ENCODE measurements at regions not wholly inside any gene's neighbourhood (a gene's known extent, or its start where the extent isn't known, plus 50 kb on each side); places are given as distances from the start of the nearest gene placed in this dataset.
"Not testable (repeated sequence)": the region's sequence is repeated elsewhere in the genome, so short reads cannot be mapped to it uniquely, and the experiment has no call there.

DNA sequence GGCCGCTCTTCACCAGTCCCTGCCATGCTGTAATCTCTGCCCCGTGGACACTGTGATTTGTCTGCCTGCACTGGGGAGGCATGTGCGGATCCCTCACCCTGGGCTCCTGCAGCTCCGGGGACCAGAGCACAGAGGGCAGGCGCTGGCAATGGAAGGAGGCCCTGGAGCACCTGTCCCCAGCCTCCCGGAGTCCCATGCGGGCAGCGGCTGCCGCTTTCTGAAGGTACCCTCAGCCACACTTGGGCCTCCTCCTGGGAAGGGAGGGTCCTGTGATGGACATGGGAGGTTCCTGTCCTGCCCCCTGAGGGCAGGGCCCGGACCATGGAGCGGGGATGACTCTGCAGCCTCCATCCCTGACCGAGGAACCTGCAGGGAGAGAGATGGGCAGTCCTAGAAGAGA lies 297.4 kb upstream of the SFSWAP start:
- no peak for DNase-seq (ENCODE audit: low read depth, low spot score)

DNA sequence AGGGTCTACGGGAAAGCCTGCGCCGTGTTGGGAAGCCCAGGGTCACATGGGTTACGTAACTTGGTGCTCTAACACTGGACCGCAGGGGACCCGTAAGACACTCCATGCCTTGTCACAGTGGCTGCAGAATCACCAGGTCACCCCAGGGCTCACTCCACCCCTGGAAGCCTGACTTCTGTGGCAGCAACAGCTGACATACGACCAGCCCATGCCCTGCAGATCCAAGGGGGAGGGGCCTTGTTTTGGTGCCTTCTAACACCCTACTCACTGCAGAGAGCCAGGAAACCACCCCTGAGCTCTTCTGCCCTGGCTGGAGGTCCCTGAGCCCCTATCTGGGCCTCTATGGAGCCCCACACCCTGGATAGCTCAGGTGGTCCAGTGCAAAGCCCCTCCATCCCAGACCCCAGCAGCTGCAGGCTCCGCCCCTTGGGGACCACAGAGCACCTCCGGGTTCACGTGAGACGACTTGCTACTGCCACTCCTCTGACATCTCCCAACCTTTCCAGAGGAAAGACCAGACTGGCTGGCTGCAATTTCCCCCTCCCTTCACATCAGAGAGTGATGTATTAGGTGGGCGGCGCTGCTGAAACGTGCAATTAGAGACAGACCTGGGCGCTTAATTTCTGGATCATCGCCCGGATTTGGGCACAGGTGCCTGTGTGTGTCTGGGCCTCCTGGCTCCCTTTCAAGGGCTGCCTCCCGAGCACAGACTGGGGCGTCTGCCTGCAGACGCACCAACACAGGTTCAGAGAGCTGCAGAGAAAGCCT lies 296.6 kb upstream of the SFSWAP start:
- DNase-seq (ENCODE audit: low read depth, low spot score): not testable (repeated sequence)

DNA sequence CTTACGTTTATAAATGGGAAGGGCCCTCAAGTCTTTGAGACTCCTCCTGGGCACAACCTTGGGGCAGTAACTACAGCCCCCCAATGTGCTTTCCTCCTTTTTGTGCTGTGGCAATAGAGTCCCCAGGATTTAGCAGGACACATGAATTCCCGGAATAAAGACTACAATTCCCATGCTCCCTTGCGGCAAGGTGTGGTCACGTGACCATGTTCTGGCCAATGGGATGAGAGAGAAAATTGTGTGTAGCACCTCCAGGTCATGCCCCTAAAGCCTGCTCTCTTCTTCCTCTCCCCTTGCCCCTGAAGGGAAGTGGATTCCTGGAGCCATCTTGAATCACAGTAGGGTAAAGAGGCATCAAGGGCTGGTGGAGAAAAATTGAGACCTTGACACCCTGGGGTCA lies 295.1 kb upstream of the SFSWAP start:
- no peak for DNase-seq (ENCODE audit: low read depth, low spot score)

DNA sequence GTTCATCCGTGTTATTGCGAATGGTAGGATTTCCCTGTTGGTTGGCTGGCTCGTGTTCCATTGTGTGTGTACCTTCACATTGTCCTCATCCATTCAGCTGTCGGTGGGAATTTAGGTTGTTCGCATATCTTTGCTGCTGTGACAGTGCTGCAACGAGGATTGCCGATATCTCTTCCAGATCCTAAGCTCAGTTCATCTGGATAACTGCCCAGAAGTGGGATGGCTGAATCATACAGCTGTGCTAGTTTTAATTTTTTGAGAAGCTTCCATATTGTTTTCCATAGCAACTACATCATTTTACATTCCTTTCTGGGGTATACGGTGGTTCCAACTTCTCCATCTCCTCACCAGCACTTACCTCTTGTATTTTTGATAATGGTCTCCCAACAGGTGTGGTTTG lies 292.8 kb upstream of the SFSWAP start:
- no peak for DNase-seq (ENCODE audit: low read depth, low spot score)

DNA sequence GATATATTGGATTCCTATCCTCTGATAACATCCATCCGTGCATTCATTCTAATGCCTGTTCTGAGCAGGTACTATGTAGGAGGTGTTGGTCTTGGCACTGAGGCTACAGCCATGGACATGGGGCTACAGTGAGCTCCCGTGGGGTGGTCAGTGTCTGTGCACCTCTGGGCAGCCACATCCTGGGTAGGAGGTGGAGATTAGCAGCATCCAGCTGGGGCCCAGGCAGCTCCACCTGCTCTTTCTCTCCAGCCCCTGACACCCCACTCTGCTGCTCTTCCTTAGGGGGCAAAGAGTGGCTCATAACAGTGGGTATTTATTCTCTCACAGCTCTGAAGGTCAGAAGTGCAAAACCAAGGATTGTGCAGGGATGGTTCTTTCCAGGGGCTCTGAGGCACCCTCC lies 292.0 kb upstream of the SFSWAP start:
- DNase-seq (ENCODE audit: low read depth, low spot score): no peak

DNA sequence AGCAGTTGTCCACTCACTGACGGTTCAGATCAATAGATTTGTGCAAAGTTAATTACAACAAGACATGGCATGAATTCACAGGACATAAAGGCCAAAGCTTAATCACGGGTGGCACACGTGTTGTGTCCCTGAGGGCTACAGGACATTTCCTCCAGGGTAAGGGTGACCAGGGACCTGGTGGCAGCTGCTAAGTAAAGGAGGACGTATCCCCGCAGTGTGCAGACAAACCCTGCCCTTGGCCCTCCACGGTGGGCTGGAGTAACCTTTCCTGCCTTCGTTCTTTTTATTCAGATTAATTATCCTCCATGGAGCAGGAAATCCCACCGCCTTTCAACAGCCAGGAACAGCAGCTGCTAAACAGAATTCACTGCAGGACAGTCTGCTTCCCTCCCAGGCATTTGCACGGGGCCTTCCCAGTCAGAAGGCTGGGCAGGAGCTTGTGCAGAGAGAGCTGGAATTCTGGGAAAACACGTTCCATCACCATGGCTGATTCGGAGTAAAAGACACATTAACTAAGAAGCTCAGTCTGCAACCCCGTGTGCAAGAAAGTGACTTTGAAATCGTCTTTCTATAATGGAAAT lies 289.9 kb upstream of the SFSWAP start:
- no peak for DNase-seq (ENCODE audit: low read depth, low spot score)

DNA sequence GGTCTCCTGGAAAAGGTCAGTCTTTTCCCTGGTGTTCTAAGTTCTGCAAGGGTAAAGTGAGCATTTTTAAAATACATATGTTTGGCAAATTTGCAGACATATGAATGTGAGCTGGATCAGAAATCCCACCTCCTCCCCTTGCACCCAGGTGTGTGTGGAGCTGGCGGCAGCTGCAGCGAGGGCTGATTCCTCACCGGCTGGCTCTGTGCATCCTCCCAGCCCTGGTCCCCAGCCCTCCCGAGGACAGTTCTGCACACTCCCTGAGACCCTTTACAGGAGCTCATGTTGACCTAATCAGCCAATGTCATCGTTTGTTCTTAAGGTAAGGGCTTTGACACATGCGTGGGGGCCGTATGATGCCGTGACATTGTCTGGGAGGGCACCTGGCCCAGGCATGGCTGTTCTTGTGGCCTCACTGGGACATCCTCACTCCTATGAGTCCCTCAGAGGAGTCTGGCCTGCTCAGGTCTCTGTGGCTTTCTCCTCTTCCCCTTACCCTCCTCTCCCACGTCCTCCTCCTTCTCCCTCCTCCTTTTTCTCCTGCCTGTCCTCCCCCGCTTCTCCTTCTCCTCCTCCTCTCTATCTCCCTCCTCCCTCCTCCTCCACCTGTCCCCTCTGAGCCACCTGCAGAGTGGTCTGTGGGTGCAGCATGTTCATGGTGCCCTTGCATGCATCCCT lies 289.2 kb upstream of the SFSWAP start:
- no peak for DNase-seq (ENCODE audit: low read depth, low spot score)

DNA sequence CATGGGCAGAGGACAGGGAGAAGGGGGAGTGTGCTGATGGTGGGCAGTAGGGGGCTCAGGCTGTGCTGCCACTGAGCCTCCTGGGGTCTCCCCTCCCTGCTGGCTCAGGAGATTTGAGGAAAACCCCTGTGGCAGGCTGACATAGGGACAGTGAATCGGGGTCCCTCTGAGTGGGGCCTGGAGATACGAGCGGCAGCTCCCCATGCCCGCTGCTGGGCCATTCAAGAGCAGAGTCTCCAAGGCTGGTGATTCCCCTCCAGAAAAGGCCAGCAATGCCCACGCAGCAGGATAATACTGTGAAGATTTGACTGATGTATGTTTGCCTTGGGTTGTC lies 288.7 kb upstream of the SFSWAP start:
- no peak for DNase-seq (ENCODE audit: low read depth, low spot score)

DNA sequence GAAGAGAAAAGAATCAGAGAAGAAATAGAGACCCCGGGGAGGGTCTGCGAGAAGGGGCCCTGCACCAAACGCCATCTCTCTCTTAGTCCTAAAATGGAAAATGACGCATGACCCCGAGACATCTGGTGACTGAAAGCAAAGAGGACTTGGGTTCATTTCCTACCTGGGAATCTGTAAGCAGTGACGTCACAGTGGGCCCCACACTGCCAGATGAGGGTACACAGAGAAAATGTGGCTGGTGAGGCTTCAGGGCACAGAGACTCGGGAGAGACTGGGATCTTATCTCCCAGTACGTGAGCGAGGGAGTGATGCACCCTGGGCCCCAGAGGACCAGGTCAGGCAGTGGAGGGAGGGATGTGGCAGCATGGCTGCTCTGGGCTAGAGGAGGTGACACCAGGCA lies 288.1 kb upstream of the SFSWAP start:
- no peak for DNase-seq (ENCODE audit: low read depth, low spot score)

DNA sequence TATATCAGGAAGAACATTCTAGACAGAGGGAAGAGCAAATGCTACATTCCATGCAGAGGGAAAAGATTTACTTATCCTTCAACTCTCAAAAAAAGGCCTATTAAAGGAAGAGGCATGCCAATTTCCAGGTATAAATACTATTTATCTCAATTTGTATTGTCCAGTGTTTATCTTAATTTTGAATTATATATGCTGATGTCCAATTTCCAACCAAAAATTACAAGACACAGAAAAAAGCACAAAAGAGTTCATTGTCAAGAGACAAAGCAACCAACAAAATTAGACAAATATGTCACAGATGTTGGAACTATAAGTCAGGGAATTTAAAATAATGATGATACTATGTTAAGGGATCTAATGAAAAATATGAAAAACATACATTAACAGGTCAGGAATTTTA lies 286.6 kb upstream of the SFSWAP start:
- DNase-seq (ENCODE audit: low read depth, low spot score): no peak

DNA sequence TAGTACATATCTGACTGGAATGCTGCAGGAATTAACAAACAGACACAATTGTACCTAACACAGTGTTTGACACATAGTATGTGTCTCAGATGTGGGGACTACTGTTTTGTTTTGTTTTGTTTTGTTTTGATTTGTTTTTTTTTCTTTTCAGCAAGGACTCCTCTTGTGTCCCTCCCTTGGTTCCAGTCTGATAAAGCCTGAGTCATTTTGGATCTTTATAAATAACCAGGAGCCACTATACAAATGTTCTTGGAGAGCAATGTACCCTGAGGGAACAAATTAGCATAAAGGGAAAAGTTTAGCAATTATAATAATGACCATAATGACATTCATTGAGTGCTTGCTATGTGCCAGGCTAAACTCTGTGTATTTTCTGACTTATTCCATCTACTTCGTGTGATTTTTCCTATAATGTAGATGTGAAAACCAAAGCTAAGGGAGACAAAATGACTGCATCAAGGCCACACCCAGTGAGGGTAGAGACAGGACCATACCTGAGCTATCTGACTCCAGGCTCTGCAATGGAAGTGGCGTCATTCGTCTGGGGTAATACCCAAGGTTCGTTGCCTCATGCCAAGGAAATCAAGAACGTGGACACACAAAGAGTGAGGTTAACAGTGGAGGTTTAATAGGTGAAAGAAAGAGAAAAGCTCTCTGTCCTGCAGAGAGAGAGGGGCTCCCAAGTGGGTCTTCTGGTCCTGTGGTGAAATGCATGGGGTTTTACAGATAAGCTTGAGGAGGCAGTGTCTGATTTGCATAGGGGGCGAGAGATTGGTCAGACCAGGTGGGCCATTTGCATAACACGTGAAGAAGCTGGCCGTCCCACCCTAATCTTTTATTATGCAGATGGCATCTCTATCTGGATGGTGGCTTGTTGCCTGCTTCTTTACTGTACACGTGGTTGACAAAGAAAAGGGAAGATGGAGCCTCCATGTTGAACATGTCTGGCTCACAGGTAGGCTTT lies 285.5 kb upstream of the SFSWAP start:
- DNase-seq (ENCODE audit: low read depth, low spot score): no peak

DNA sequence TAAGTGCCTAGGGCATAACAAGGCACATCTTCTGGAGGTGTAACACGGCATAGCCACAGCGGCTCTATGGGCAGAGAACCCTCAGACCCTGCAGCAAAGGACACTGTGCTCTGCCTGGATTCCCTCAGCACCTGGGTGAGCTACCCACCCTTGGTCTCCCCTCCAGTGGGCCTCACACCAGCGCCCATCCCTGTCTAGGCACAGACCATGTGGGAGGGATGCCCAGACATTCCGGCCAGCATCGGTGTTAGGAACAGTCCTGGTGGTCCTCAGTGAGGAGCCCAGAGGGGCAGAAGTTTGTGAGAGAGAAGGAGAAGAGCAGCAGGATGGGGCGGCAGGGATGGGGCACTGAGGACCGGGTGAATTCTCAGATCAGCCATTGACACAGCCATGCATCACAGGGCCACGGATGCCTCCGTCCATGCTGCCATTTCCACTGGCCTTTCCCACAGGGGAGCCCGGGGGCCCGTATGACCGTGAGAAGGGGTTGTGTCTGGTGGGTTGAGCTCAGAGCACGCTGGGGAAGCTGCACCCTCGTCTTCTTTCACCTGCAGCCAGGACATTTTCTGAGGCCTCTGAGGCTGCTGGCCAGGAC lies 282.7 kb upstream of the SFSWAP start:
- DNase-seq (ENCODE audit: low read depth, low spot score): no peak

DNA sequence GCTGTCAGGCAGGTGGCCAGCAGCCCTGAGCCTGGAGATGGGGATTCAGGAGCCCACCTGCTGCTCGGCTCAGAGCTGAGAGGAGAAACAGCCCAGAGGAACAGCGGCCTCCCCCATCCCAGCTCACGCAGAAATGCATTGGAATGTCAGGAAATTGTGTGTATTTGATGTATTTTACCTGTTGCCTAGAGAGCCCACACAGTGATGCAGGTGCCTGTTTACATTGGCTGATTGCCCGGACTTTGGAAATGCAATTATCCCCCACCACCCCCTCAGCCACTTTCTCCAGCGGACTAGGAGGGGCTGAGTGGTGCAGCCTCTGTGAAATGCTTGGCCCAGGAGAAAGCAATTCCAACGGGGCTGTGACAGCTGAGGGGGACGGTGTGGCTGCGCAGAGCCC lies 281.7 kb upstream of the SFSWAP start:
- not testable (repeated sequence) for DNase-seq (ENCODE audit: low read depth, low spot score)

DNA sequence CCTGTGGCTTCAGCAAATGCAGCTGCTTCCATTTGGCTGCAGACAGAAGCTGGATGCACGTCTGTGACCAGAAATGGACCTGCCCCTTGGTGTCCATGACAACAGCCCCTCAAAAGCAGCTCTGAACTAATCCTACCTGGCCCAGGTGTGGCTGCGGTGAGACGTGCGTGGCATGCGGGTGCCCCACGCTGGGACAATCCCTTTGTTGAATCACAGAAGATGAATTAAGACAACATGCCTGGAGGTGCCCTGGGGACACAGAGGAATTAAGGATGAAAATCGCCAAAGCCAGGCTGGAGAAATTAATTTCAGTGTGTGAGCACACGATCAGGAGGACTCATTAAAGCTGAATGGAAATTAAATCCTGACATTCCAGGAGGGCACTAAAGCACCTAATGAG lies 281.2 kb upstream of the SFSWAP start:
- DNase-seq (ENCODE audit: low read depth, low spot score): not testable (repeated sequence)

DNA sequence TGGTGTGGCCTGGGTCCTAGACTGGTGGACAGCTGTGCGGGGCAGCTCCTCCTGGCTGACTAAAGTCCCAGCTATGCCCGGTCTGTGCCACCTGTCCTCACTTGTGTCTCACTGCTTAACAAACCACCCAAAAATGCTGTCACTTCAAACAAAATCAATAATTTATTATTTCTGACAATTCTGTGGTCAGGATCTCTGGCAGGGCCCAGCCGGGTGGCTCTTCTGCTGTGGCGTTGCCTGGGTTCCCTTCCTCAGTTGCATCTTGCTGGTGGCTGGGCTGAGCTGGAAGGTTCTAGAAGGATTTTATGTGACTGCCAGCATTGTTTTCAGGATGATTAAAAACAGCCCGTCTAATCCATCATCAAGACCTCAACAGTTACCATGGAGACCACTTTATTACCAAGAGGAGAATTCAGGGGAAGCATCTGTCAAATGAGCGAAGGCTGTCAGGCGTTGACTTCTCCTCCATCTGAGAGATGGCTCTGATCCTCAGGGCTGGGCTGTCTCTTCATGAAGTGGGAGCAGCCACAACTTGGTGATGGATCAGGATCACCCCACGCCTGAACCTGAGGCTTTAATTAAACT lies 280.6 kb upstream of the SFSWAP start:
- DNase-seq (ENCODE audit: low read depth, low spot score): no peak

DNA sequence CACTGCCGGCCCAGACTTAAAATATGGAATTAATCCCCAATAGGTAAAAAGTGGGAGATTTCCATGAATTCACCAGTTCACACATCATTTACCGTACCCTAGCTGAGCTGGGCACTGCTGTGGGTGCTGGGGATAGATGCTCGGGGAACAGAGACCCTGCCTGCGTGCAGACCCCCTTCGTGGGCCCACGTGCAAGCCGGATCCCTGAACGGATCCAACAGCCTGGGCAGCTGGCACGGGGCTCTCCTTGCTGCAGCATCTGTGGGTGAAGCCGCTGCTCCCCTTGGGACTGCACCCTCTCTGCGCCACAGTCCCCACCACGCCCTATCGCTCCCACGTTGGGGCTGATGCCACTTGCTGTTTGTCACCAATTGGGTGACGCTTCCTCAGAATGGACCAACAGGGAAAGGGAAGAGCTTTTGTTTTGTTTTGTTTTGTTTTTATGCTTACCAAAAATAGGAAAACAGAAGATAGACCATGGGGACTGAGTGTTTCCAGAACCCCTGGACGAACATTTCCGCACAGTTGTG lies 279.7 kb upstream of the SFSWAP start:
- DNase-seq (ENCODE audit: low read depth, low spot score): not testable (repeated sequence)

DNA sequence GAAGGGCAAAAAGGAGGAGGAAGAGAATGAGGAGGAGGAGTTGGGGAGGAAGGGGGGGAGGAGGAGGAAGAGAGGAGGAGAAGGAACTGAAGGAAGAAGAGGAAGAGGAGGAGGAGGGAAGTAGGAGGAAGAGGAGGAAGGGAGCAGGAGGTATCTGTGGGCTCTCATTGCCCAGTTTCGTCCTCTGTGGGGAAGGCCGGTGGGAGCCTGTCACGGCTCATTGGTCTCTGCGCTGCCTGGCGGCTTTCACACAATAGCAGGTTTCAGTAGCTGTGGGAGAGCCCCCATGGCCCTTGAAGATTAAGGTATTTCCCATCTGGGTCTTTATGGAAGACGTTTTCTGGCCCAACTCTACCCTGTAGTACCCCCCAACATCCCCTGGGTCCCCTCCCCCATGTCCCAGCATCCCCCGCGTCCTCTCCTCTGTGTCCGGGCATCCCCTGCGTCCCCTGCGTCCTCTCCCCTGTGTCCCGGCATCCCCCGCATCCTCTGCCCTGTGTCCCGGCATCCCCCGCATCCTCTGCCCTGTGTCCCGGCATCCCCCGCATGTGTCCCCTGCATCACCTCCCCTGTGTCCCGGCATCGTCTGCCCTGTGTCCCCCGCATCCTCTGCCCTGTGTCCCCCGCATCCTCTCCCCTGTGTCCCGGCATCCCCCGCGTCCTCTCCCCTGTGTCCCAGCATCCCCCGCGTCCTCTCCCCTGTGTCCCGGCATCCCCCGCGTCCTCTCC lies 278.2 kb upstream of the SFSWAP start:
- DNase-seq (ENCODE audit: low read depth, low spot score): no peak

DNA sequence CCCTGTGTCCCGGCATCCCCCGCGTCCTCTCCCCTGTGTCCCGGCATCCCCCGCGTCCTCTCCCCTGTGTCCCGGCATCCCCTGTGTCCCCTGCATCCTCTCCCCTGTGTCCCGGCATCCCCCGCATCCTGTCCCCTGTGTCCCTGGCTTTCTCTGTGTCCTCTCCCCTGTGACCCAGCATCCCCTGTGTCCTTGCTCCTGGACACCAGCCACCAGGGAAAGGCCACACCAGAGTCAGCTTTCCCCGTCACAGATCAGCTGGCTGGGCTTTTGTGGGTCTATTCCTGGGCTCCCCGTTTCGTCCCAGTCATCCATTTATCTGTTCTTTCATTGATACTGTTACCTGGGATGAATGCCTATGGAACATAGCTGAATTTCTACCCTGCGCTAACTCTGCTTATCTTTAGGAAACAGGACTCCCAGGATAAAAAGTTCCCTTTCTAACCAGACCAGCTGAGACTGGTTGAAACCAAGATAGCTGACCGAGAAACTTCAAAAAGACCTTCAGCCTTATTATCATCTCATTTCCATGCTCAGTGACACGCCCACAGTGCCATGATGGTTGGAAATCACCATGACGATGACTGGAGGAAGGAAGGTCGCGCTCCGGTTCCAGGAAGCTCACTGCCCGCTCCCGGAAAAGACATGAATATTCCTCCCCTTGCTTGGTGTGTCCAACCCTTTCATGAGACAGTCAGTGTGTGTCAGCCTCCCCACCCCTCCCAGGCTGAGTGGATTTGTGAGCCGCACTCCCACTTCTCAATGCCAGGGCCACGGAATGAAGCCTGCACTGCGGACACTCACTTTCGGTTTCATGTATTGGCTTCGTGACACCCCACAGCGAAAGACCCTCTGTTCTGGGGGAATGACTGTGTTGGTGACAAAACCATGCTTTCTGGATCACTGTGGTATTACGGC lies 276.4 kb upstream of the SFSWAP start:
- no peak for DNase-seq (ENCODE audit: low read depth, low spot score)
